HepG2 (cell line): ENCODE measurements at regions not wholly inside any gene's neighbourhood (a gene's known extent, or its start where the extent isn't known, plus 50 kb on each side); places are given as distances from the start of the nearest gene placed in this dataset.

ENCODE experiments used
- ATAC-seq: fragments of 200-7000 bp; cut with Tn5 transposase; 3 replicates; pipeline ENCODE4 v1.9.1; 2020; ENCODE audit warnings: mild to moderate bottlenecking, moderate library complexity
- BruUV-seq: library from RNA; stranded (reverse); fragments of 400-500 nt; replicated peaks from 2 replicates; lab custom pipeline; 2021; lab: Mats Ljungman, UMichigan
- CTCF ChIA-PET: fragments of 300-600 bp; formaldehyde crosslinking; extraction: SDS; loops from one replicate; lab custom pipeline; 2021; ENCODE audit warnings: low total read pairs, inconsistent platforms, low intra/inter-chr PET ratio; lab: Yijun Ruan, JAX
- POLR2A ChIA-PET: fragments of 350-600 bp; sonication (Branson Sonifier 250); formaldehyde crosslinking; loops from one replicate; lab custom pipeline; 2020; ENCODE audit warnings: antibody characterized with exemption, inconsistent platforms; lab: Yijun Ruan, JAX
- DNase-seq: peaks from one replicate; pipeline ENCODE4 v3.0.0-alpha.2; 2015; ENCODE audit warnings: low spot score
- FAIRE-seq: peaks from 3 replicates; lab custom pipeline; 2011; peaks lifted over from hg19 to GRCh38; lab: Jason Lieb, UNC
- H2AFZ ChIP-seq: one replicate; pipeline ENCODE4 v1.6.1; 2011; ENCODE audit warnings: low read length, inconsistent platforms
- H3K27ac ChIP-seq: fragments of 300-600 bp; 3 replicates; pipeline ENCODE4 v1.8.0; 2011; ENCODE audit warnings: mixed run types, mild to moderate bottlenecking, mixed read lengths, low read length, inconsistent platforms; ENCODE audit not compliant: insufficient read depth; ENCODE audit errors: extremely low read length
- H3K27me3 ChIP-seq, 2 experiments: fragments of 200-600 bp in 1 of 2; 2 replicates in 1 of 2; 3 replicates in 1 of 2; pipeline versions ENCODE4 v1.6.0 to v1.8.0; 2011; ENCODE audit warnings: low read length in 2 of 2, mild to moderate bottlenecking in 2 of 2, moderate library complexity in 2 of 2, inconsistent platforms in 1 of 2; ENCODE audit not compliant: insufficient read depth in 2 of 2, control insufficient read depth in 1 of 2
- H3K36me3 ChIP-seq, 2 experiments: fragments of 200-600 bp in 1 of 2; replicated peaks in 1 of 2; 2 replicates in 1 of 2; 3 replicates in 1 of 2; pipeline versions ENCODE4 v1.5.1 to v1.8.0; 2011; ENCODE audit warnings: low read length in 2 of 2, inconsistent platforms in 1 of 2; ENCODE audit not compliant: insufficient read depth in 2 of 2, control insufficient read depth in 1 of 2
- H3K4me1 ChIP-seq: 2 replicates; pipeline ENCODE4 v1.5.1; 2012; ENCODE audit warnings: low read length, inconsistent platforms; ENCODE audit not compliant: insufficient read depth
- H3K4me2 ChIP-seq: 2 replicates; pipeline ENCODE4 v1.6.0; 2011; ENCODE audit warnings: low read depth, low read length, inconsistent platforms
- H3K4me3 ChIP-seq, 3 experiments: fragments of 200-600 bp in 1 of 3; sonication (generic), shearing (Covaris generic) in 1 of 3; replicated peaks in 1 of 3; 2 replicates each; pipeline ENCODE4 v1.5.1; 2011 to 2016; ENCODE audit warnings: low read length in 3 of 3, inconsistent platforms in 2 of 3, low read depth in 2 of 3, mild to moderate bottlenecking in 2 of 3, control low read depth in 1 of 3, mixed read lengths in 1 of 3; ENCODE audit not compliant: insufficient read depth in 1 of 3
- H3K79me2 ChIP-seq: one replicate; pipeline ENCODE4 v1.6.1; 2011; ENCODE audit warnings: low read length, inconsistent platforms; ENCODE audit not compliant: insufficient read depth
- H3K9ac ChIP-seq: 2 replicates; pipeline ENCODE4 v1.6.0; 2011; ENCODE audit warnings: mild to moderate bottlenecking, low read depth, low read length, inconsistent platforms; ENCODE audit not compliant: insufficient read depth
- H3K9me3 ChIP-seq: 2 replicates; pipeline ENCODE4 v1.5.1; 2012; ENCODE audit warnings: mild to moderate bottlenecking, low read length
- H4K20me1 ChIP-seq: 2 replicates; pipeline ENCODE4 v1.6.0; 2011; ENCODE audit warnings: inconsistent platforms, mild to moderate bottlenecking, low read length, moderate library complexity; ENCODE audit not compliant: insufficient read depth
- IRF1 ChIP-seq: sonication (generic); formaldehyde crosslinking; IDR thresholded peaks from 2 replicates; pipeline ENCODE4 v1.4.0; 2020; ENCODE audit warnings: low read depth, mild to moderate bottlenecking, missing genetic modification reagents
- NFIB ChIP-seq: sonication (generic); formaldehyde crosslinking; IDR thresholded peaks from 2 replicates; pipeline ENCODE4 v1.9.0; 2021; ENCODE audit warnings: missing genetic modification reagents, mild to moderate bottlenecking, borderline replicate concordance
- REST ChIP-seq, 2 experiments: IDR thresholded peaks; 2 replicates each; pipeline ENCODE4 v1.6.1; 2011 to 2012; ENCODE audit warnings: low read length in 2 of 2, borderline replicate concordance in 1 of 2, low read depth in 1 of 2, mild to moderate bottlenecking in 1 of 2, moderate library complexity in 1 of 2
- RFX3 ChIP-seq: IDR thresholded peaks from 2 replicates; pipeline ENCODE4 v1.6.1; 2016; ENCODE audit warnings: missing biosample characterization, missing genetic modification reagents
- SRSF1 ChIP-seq: fragments of 200-400 bp; formaldehyde crosslinking; optimal IDR thresholded peaks from 2 replicates; pipeline ENCODE3; 2017; ENCODE audit warnings: mild to moderate bottlenecking, low read depth, low read length, moderate library complexity
- TCF12 ChIP-seq, 2 experiments: fragments of 450-650 bp in 1 of 2; sonication (generic) in 1 of 2; formaldehyde crosslinking in 1 of 2; IDR thresholded peaks; 2 replicates each; pipeline versions ENCODE4 v1.6.1 to v1.8.0; 2017 to 2022; ENCODE audit warnings: antibody characterized with exemption in 1 of 2, mild to moderate bottlenecking in 1 of 2, missing genetic modification reagents in 1 of 2, moderate library complexity in 1 of 2
- TSC22D2 ChIP-seq: sonication (generic); formaldehyde crosslinking; IDR thresholded peaks from 2 replicates; pipeline ENCODE4 v1.5.1; 2020; ENCODE audit warnings: missing genetic modification reagents, mild to moderate bottlenecking, borderline replicate concordance
- YEATS2 ChIP-seq: sonication (generic); formaldehyde crosslinking; IDR thresholded peaks from 2 replicates; pipeline ENCODE4 v1.4.0; 2020; ENCODE audit warnings: missing genetic modification reagents, borderline replicate concordance
- ZNF382 ChIP-seq: sonication (generic); formaldehyde crosslinking; IDR thresholded peaks from 2 replicates; pipeline ENCODE4 v1.5.0; 2020; ENCODE audit warnings: missing genetic modification reagents, mild to moderate bottlenecking, borderline replicate concordance
- ZNF891 ChIP-seq: sonication (generic); formaldehyde crosslinking; IDR thresholded peaks from 2 replicates; pipeline ENCODE4 v1.5.0; 2020; ENCODE audit warnings: mild to moderate bottlenecking, missing genetic modification reagents
- ZXDC ChIP-seq: sonication (generic); formaldehyde crosslinking; IDR thresholded peaks from 2 replicates; pipeline ENCODE4 v1.5.0; 2020; ENCODE audit warnings: mild to moderate bottlenecking, missing genetic modification reagents
- WGBS: methylation state at CpG from one replicate; pipeline ENCODE4 v1.1.6; 2017; ENCODE audit warnings: low lambda C conversion rate; 5-methylcytosine and 5-hydroxymethylcytosine counted together
- in situ Hi-C: cut with HindIII; loops from 2 replicates; pipeline ENCODE4 v1.10.0; 2017; ENCODE audit warnings: low pct_unique_long_range_greater_than_20kb; ENCODE audit not compliant: extremely low pct_ligation_motif_present
- intact Hi-C: fragments of 100-400 bp; cut with micrococcal nuclease; formaldehyde crosslinking; loops from one replicate; pipeline ENCODE4 v1.10.0; 2022; ENCODE audit not compliant: unreplicated experiment

- DNase-seq (no peak), FAIRE-seq (no peak), ATAC-seq (no peak)
- no peaks in the 10 kb centered on the region for H4K20me1 ChIP-seq
- H3K27ac ChIP-seq: no peak overlapping the region
- CTCF ChIA-PET: no interaction called here
- H3K4me1 ChIP-seq: no peaks in the 10 kb centered on the region
- H3K36me3 ChIP-seq: no peaks in the 10 kb centered on the region
- no peaks in the 10 kb centered on the region; the same call in 1 of the 2 replicates for H3K9me3 ChIP-seq
- POLR2A ChIA-PET: no interaction called here
- no peak overlapping the region for H3K4me2 ChIP-seq
- WGBS: 14% methylated on average over 3 of the region's 3 CpGs
- no TSS peak for BruUV-seq
- H3K9ac ChIP-seq: no peak overlapping the region
- intact Hi-C loops: no loop called here
- no peak overlapping the region for H2AFZ ChIP-seq
- no peak overlapping the region for H3K4me3 ChIP-seq
- no peaks in the 10 kb centered on the region for H3K79me2 ChIP-seq
- TF ChIP-seq TSC22D2 (no peak), NFIB (no peak), IRF1 (CRISPR knock-in tag) (no peak), TCF12 (IDR thresholded peaks at IDR 0.05) (no peak), TCF12 (CRISPR knock-in tag; IDR thresholded peaks at IDR 0.05) (no peak), ZNF382 (no peak), REST (IDR thresholded peaks at IDR 0.05; ENCODE audit: borderline replicate concordance in 1 of 2, low read depth in 1 of 2, low read length in 2 of 2) (no peak), RFX3 (CRISPR knock-in tag) (no peak), ZNF891 (CRISPR knock-in tag) (no peak), YEATS2 (CRISPR knock-in tag) (no peak), SRSF1 (no peak), ZXDC (no peak)
- TF ChIP-seq, all 625 proteins: peak for 0
- H3K27me3 ChIP-seq: no peaks in the 10 kb centered on the region
- in situ Hi-C loops: no loop called here
These were observed 643.2 kb upstream of the PIK3C3 start for GRCh38 chr18:41311571-41312547.
